CD8-positive, alpha-beta memory T cell (primary cell): ENCODE measurements at regions not wholly inside any gene's neighbourhood (a gene's known extent, or its start where the extent isn't known, plus 50 kb on each side); places are given as distances from the start of the nearest gene placed in this dataset.

Experiments used
- CTCF ChIA-PET: fragments of 350-600 bp; sonication (Branson Sonifier 250); formaldehyde crosslinking; loops from one replicate; lab custom pipeline; 2021; ENCODE audit warnings: antibody characterized with exemption; lab: Charles Lee
- POLR2A ChIA-PET: fragments of 350-600 bp; sonication (Branson Sonifier 250); formaldehyde crosslinking; loops from one replicate; lab custom pipeline; 2021; ENCODE audit warnings: antibody characterized with exemption; lab: Charles Lee
- DNase-seq, 5 donors: peaks; one replicate each; pipeline versions ENCODE4 v3.0.0 to v3.0.0-alpha.2; 2020 to 2022; ENCODE audit warnings: mixed read lengths in 1 of 5
- H3K27ac ChIP-seq: one replicate; pipeline ENCODE4 v1.7.0; 2013; ENCODE audit warnings: low read depth, mild to moderate bottlenecking, low read length, moderate library complexity
- H3K27me3 ChIP-seq: 2 replicates; pipeline ENCODE4 v1.7.0; 2013; ENCODE audit warnings: low read length, mild to moderate bottlenecking; ENCODE audit not compliant: insufficient read depth, poor library complexity, severe bottlenecking
- H3K36me3 ChIP-seq: 2 replicates; pipeline ENCODE4 v1.7.0; 2013; ENCODE audit warnings: mild to moderate bottlenecking, low read length, moderate library complexity; ENCODE audit not compliant: insufficient read depth
- H3K4me1 ChIP-seq: 2 replicates; pipeline ENCODE4 v1.7.0; 2013; ENCODE audit warnings: mild to moderate bottlenecking, low read length, moderate library complexity; ENCODE audit not compliant: insufficient read depth
- H3K4me3 ChIP-seq: 2 replicates; pipeline ENCODE4 v1.7.0; 2013; ENCODE audit warnings: mild to moderate bottlenecking, low read length
- H3K9me3 ChIP-seq: 2 replicates; pipeline ENCODE4 v1.7.0; 2013; ENCODE audit warnings: mild to moderate bottlenecking, low read length
- H3K27ac Mint-ChIP-seq, 8 donors: one replicate each; pipeline ENCODE4 v1.8.0; 2020 to 2021; ENCODE audit warnings: mixed read lengths in 8 of 8, mild to moderate bottlenecking in 6 of 8, inconsistent platforms in 3 of 8, moderate library complexity in 3 of 8
- H3K27me3 Mint-ChIP-seq, 2 donors: one replicate each; pipeline ENCODE4 v1.8.0; 2020 to 2021; ENCODE audit warnings: mixed read lengths in 2 of 2, mild to moderate bottlenecking in 1 of 2, moderate library complexity in 1 of 2
- H3K36me3 Mint-ChIP-seq, 3 donors: one replicate each; pipeline ENCODE4 v1.8.0; 2020 to 2021; ENCODE audit warnings: mixed read lengths in 3 of 3, inconsistent platforms in 1 of 3, mild to moderate bottlenecking in 1 of 3
- H3K4me1 Mint-ChIP-seq, 3 donors: one replicate each; pipeline ENCODE4 v1.8.0; 2020 to 2021; ENCODE audit warnings: mixed read lengths in 3 of 3, inconsistent platforms in 1 of 3, mild to moderate bottlenecking in 1 of 3
- H3K4me3 Mint-ChIP-seq, 7 donors: one replicate each; pipeline ENCODE4 v1.8.0; 2020 to 2021; ENCODE audit warnings: mixed read lengths in 7 of 7, mild to moderate bottlenecking in 6 of 7, moderate library complexity in 4 of 7, inconsistent platforms in 2 of 7
- H3K9me3 Mint-ChIP-seq, 5 donors: one replicate each; pipeline ENCODE4 v1.8.0; 2020 to 2022; ENCODE audit warnings: mixed read lengths in 5 of 5, mild to moderate bottlenecking in 3 of 5, moderate library complexity in 2 of 5, inconsistent platforms in 1 of 5

DNA sequence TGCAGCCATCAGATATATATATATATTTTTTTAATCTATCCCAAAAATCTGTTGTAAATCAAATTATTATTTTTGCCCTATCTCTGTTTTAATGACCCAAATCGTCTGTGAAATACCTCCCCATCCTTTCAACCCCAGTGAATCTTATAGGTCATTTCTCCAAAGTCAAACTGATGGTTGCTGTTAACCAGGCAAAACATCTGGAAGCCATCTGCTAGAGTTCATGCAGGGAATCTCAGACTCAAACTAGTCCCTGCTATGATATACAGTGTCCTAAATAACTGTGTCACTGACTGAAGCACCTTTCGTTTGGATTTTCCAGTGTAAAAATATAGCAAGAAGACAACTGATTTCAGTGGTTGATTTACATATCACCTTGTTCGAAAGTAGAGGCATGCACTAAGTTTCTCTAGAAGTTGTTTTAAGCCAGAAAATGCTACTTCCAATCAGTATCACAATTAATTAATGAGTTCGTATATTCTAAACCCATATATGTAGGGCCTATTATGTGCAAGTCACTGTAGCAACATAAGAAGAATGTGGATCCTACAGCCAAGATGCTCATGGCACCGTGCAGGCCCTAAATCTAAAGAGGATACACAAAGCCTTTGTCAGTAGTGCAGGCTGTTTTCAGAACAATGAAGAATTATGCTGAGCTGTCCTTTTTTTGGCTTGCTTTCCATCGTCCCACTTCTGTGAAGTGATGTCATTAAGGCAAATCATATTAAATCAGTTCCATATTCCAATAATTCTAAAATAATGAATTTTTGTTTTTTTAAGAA is 566.0 kb downstream of the STK39 start:
- no peaks in the 10 kb centered on the region for H3K9me3 ChIP-seq
- Mint-ChIP-seq H3K4me1 (no peaks in the 10 kb centered on the region), H3K27me3 (no peaks in the 10 kb centered on the region), H3K27ac (no peak overlapping the region), H3K4me3 (no peak overlapping the region), H3K36me3 (no peaks in the 10 kb centered on the region), H3K9me3 (peaks cover 0 to 3% (median 0%) of the 10 kb centered on the region in 5 donors)
- no peaks in the 10 kb centered on the region for H3K4me1 ChIP-seq
- CTCF ChIA-PET: no interaction called here
- H3K27me3 ChIP-seq: no peaks in the 10 kb centered on the region
- H3K36me3 ChIP-seq: no peaks in the 10 kb centered on the region
- no peak for DNase-seq
- POLR2A ChIA-PET: no interaction called here
- no peak overlapping the region for H3K4me3 ChIP-seq
- no peak overlapping the region for H3K27ac ChIP-seq

DNA sequence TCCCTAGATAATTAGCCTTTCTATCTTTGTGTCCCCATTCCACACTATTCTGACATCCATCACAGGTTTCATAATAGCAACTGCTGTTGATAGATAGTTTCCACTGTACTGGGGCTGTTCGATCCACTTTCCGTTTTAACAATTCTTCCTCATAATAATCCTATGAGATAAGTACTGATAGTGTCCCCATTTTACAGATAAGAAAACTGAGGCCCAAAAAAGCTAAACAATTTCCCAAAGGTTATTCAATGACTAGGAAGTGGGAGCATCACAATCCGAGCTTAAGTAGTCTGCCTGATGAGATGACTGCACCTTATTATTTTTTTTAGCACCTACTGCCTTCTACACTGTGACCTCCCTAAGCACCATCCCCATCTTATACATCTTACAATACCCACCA is 569.2 kb downstream of the STK39 start:
- CTCF ChIA-PET: no interaction called here
- POLR2A ChIA-PET: no interaction called here
- Histone ChIP-seq H3K36me3 (no peaks in the 10 kb centered on the region), H3K4me1 (no peaks in the 10 kb centered on the region), H3K27me3 (no peaks in the 10 kb centered on the region), H3K9me3 (no peaks in the 10 kb centered on the region), H3K4me3 (no peak overlapping the region), H3K27ac (no peak overlapping the region)
- Mint-ChIP-seq H3K4me3 (no peak overlapping the region), H3K36me3 (no peaks in the 10 kb centered on the region), H3K27me3 (no peaks in the 10 kb centered on the region), H3K9me3 (peaks cover 0 to 3% (median 0%) of the 10 kb centered on the region in 5 donors), H3K27ac (no peak overlapping the region), H3K4me1 (no peaks in the 10 kb centered on the region)
- no peak for DNase-seq

GRCh38 chr2:167675906-167676305 is 571.5 kb downstream of the STK39 start:
- Mint-ChIP-seq H3K27ac (no peak overlapping the region), H3K4me3 (no peak overlapping the region), H3K36me3 (no peaks in the 10 kb centered on the region), H3K4me1 (no peaks in the 10 kb centered on the region), H3K9me3 (peaks cover 3 to 7% (median 5%) of the 10 kb centered on the region in 5 donors), H3K27me3 (no peaks in the 10 kb centered on the region)
- peaks cover 3% of the 10 kb centered on the region for H3K9me3 ChIP-seq
- ChIA-PET CTCF (no interaction called here), POLR2A (no interaction called here)
- no peaks in the 10 kb centered on the region for H3K36me3 ChIP-seq
- H3K4me1 ChIP-seq: no peaks in the 10 kb centered on the region
- H3K4me3 ChIP-seq: no peak overlapping the region
- no peak overlapping the region for H3K27ac ChIP-seq
- no peak for DNase-seq
- H3K27me3 ChIP-seq: no peaks in the 10 kb centered on the region

DNA sequence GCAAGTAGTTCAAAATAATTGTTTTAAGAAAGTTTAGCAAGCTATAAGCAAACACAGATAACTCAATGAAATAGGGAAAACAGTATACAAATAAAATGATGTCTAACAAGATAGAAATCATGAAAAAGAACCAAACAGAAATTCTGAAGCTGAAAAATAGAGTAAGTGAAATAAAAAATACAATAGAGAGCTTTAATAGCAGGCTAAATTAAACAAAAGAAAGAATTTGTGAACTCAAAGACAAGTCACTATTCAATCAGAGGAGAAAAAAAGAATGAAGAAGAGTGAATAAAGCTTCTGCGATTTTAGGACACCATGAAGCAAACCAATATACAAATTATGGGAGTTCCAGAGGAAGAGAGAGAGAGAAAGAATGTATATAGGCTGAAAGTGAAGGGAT is 576.8 kb downstream of the STK39 start:
- no peaks in the 10 kb centered on the region for H3K27me3 ChIP-seq
- H3K4me1 ChIP-seq: no peaks in the 10 kb centered on the region
- H3K36me3 ChIP-seq: no peaks in the 10 kb centered on the region
- Mint-ChIP-seq H3K27me3 (no peaks in the 10 kb centered on the region), H3K36me3 (peaks cover 0 to 7% (median 0%) of the 10 kb centered on the region in 3 donors), H3K4me3 (no peak overlapping the region), H3K27ac (no peak overlapping the region), H3K9me3 (peaks cover 8 to 24% (median 17%) of the 10 kb centered on the region in 5 donors), H3K4me1 (no peaks in the 10 kb centered on the region)
- no peak overlapping the region for H3K27ac ChIP-seq
- ChIA-PET POLR2A (no interaction called here), CTCF (no interaction called here)
- peaks cover 6% of the 10 kb centered on the region for H3K9me3 ChIP-seq
- DNase-seq: no peak
- H3K4me3 ChIP-seq: no peak overlapping the region

DNA sequence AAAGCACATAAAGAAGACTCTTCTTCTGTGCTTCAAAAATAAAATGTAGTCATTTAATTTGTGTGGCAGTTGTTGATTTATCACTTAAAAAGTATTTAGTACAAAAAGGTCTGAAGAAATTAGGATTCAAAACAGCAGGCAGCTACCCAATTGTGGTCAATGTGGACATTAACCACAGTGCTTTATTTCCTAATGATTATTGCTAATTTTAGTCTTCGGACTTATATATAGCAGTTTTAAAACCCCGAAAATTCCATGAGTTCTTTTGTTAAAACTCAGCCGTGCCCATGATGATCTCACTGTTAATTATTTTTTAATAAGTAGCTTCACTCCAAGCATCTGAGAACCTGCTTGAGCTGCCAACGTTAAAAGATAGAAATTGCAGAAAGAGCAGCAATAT is 594.3 kb downstream of the STK39 start:
- peaks cover 0 to 4% (median 0%) of the 10 kb centered on the region in 5 donors for H3K9me3 Mint-ChIP-seq
- peaks cover 0 to 2% (median 0%) of the 10 kb centered on the region in 3 donors for H3K36me3 Mint-ChIP-seq
- Histone ChIP-seq H3K36me3 (no peaks in the 10 kb centered on the region), H3K4me3 (no peak overlapping the region), H3K4me1 (no peaks in the 10 kb centered on the region), H3K9me3 (no peaks in the 10 kb centered on the region), H3K27me3 (no peaks in the 10 kb centered on the region), H3K27ac (no peak overlapping the region)
- peaks cover 0 to 3% of the 10 kb centered on the region in 2 donors for H3K27me3 Mint-ChIP-seq
- DNase-seq: no peak
- H3K27ac Mint-ChIP-seq: no peak overlapping the region
- ChIA-PET CTCF (no interaction called here), POLR2A (no interaction called here)
- no peaks in the 10 kb centered on the region for H3K4me1 Mint-ChIP-seq
- H3K4me3 Mint-ChIP-seq: no peak overlapping the region

- ChIA-PET CTCF (no interaction called here), POLR2A (no interaction called here)
- Mint-ChIP-seq H3K4me3 (no peak overlapping the region), H3K27me3 (peaks cover 0 to 3% of the 10 kb centered on the region in 2 donors), H3K36me3 (peaks cover 0 to 2% (median 0%) of the 10 kb centered on the region in 3 donors), H3K27ac (no peak overlapping the region), H3K4me1 (no peaks in the 10 kb centered on the region), H3K9me3 (peaks cover 0 to 4% (median 0%) of the 10 kb centered on the region in 5 donors)
- Histone ChIP-seq H3K4me1 (no peaks in the 10 kb centered on the region), H3K36me3 (no peaks in the 10 kb centered on the region), H3K27ac (no peak overlapping the region), H3K4me3 (no peak overlapping the region), H3K27me3 (no peaks in the 10 kb centered on the region), H3K9me3 (no peaks in the 10 kb centered on the region)
- no peak for DNase-seq
These were observed 595.0 kb downstream of the STK39 start for GRCh38 chr2:167652401-167652800.

- H3K27ac Mint-ChIP-seq: no peak overlapping the region
- Histone ChIP-seq H3K9me3 (no peaks in the 10 kb centered on the region), H3K27ac (no peak overlapping the region), H3K4me3 (no peak overlapping the region), H3K4me1 (no peaks in the 10 kb centered on the region), H3K36me3 (no peaks in the 10 kb centered on the region), H3K27me3 (no peaks in the 10 kb centered on the region)
- CTCF ChIA-PET: no interaction called here
- H3K36me3 Mint-ChIP-seq: peaks cover 0 to 2% (median 0%) of the 10 kb centered on the region in 3 donors
- no peak overlapping the region for H3K4me3 Mint-ChIP-seq
- H3K27me3 Mint-ChIP-seq: peaks cover 0 to 3% of the 10 kb centered on the region in 2 donors
- peaks cover 0 to 4% (median 0%) of the 10 kb centered on the region in 5 donors for H3K9me3 Mint-ChIP-seq
- H3K4me1 Mint-ChIP-seq: no peaks in the 10 kb centered on the region
- POLR2A ChIA-PET: no interaction called here
- no peak for DNase-seq
These were observed 595.8 kb downstream of the STK39 start for GRCh38 chr2:167651406-167652151.

- Mint-ChIP-seq H3K27me3 (no peaks in the 10 kb centered on the region), H3K4me1 (no peaks in the 10 kb centered on the region), H3K27ac (no peak overlapping the region), H3K4me3 (no peak overlapping the region), H3K36me3 (peaks cover 0 to 2% (median 0%) of the 10 kb centered on the region in 3 donors), H3K9me3 (peaks cover 0 to 4% (median 0%) of the 10 kb centered on the region in 5 donors)
- Histone ChIP-seq H3K4me1 (no peaks in the 10 kb centered on the region), H3K36me3 (no peaks in the 10 kb centered on the region), H3K27ac (no peak overlapping the region), H3K27me3 (no peaks in the 10 kb centered on the region), H3K9me3 (no peaks in the 10 kb centered on the region), H3K4me3 (no peak overlapping the region)
- ChIA-PET CTCF (no interaction called here), POLR2A (no interaction called here)
- DNase-seq: no peak
These were observed 600.8 kb downstream of the STK39 start for GRCh38 chr2:167646557-167646956.
